A549 (cell line): ENCODE measurements at regions not wholly inside any gene's neighbourhood (a gene's known extent, or its start where the extent isn't known, plus 50 kb on each side); places are given as distances from the start of the nearest gene placed in this dataset.

Experiments
- ATAC-seq, 2 experiments: fragments of 200-7000 bp in 1 of 2; fragments of >200 bp in 1 of 2; cut with Nextera tagmentation in 1 of 2; cut with Tn5 transposase in 1 of 2; 3 replicates each; pipeline versions ENCODE4 v1.8.0 to v1.9.1; 2018 to 2020; ENCODE audit warnings: mild to moderate bottlenecking in 1 of 2, moderate library complexity in 1 of 2
- CTCF ChIA-PET: fragments of 300-600 bp; sonication (Branson Sonifier 250); formaldehyde crosslinking; extraction: SDS; loops from one replicate; lab custom pipeline; 2021; ENCODE audit warnings: antibody characterized with exemption, inconsistent platforms; lab: Yijun Ruan, JAX
- POLR2A ChIA-PET: fragments of 350-600 bp; formaldehyde crosslinking; extraction: SDS; loops from one replicate; lab custom pipeline; 2021; ENCODE audit warnings: antibody characterized with exemption, inconsistent platforms; lab: Yijun Ruan, JAX
- DNase-seq, 2 experiments: peaks; one replicate each; pipeline versions ENCODE4 v3.0.0 to v3.0.0-alpha.2; 2011 to 2016; ENCODE audit warnings: low read depth in 1 of 2, low spot score in 1 of 2
- FAIRE-seq: peaks from 2 replicates; lab custom pipeline; 2011; peaks lifted over from hg19 to GRCh38; lab: Jason Lieb, UNC
- H3K27ac ChIP-seq, 2 experiments: fragments of >200 bp; sonication (Bioruptor Twin); formaldehyde crosslinking; 3 replicates each; pipeline ENCODE4 v1.5.1; 2016 to 2017
- H3K4me1 ChIP-seq: fragments of >200 bp; sonication (Bioruptor Twin); formaldehyde crosslinking; 3 replicates; pipeline ENCODE4 v1.6.1; 2016
- H3K4me2 ChIP-seq: fragments of >200 bp; sonication (Bioruptor Twin); formaldehyde crosslinking; 3 replicates; pipeline ENCODE4 v1.6.1; 2016
- H3K4me3 ChIP-seq: fragments of >200 bp; sonication (Bioruptor Twin); formaldehyde crosslinking; 3 replicates; pipeline ENCODE4 v1.5.1; 2016
- H3K9me3 ChIP-seq: fragments of >200 bp; sonication (Bioruptor Twin); formaldehyde crosslinking; 3 replicates; pipeline ENCODE4 v1.6.1; 2016
- EHF ChIP-seq: fragments of 250-450 bp; sonication (Bioruptor Pico); IDR thresholded peaks from 2 replicates; pipeline ENCODE4 v1.5.0; 2020; ENCODE audit warnings: mild to moderate bottlenecking
- EHMT2 ChIP-seq: fragments of 200-600 bp; sonication (generic); IDR thresholded peaks from 2 replicates; pipeline ENCODE4 v1.6.1; 2016; ENCODE audit warnings: antibody characterized with exemption, low read depth, mild to moderate bottlenecking, moderate library complexity
- EP300 ChIP-seq, 2 experiments: fragments of >200 bp; sonication (Bioruptor Twin); formaldehyde crosslinking; IDR thresholded peaks; 2 replicates in 1 of 2; 3 replicates in 1 of 2; pipeline ENCODE4 v1.6.1; 2016 to 2017
- ESRRA ChIP-seq: fragments of 150-350 bp; IDR thresholded peaks from 2 replicates; pipeline ENCODE4 v1.6.1; 2014; ENCODE audit warnings: mild to moderate bottlenecking, low read length, borderline replicate concordance
- FOXS1 ChIP-seq: fragments of 250-450 bp; sonication (Bioruptor Pico); IDR thresholded peaks from 2 replicates; pipeline ENCODE4 v1.5.0; 2020; ENCODE audit warnings: mild to moderate bottlenecking, moderate library complexity
- GATA3 ChIP-seq: IDR thresholded peaks from 2 replicates; pipeline ENCODE4 v1.6.1; 2012; ENCODE audit warnings: borderline replicate concordance
- HEYL ChIP-seq: fragments of 250-450 bp; sonication (Bioruptor Pico); IDR thresholded peaks from 2 replicates; pipeline ENCODE4 v1.8.0; 2021; ENCODE audit warnings: mild to moderate bottlenecking, moderate library complexity
- HOXA7 ChIP-seq: fragments of 250-450 bp; sonication (Bioruptor Pico); IDR thresholded peaks from 2 replicates; pipeline ENCODE4 v1.5.0; 2020; ENCODE audit warnings: mild to moderate bottlenecking, moderate library complexity
- JUN ChIP-seq, 2 experiments: fragments of >200 bp; sonication (Bioruptor Twin); formaldehyde crosslinking; IDR thresholded peaks; 2 replicates in 1 of 2; 3 replicates in 1 of 2; pipeline ENCODE4 v1.6.1; 2016 to 2017
- KDM5A ChIP-seq: fragments of 200-600 bp; sonication (generic); IDR thresholded peaks from 2 replicates; pipeline ENCODE4 v1.6.1; 2016; ENCODE audit warnings: antibody characterized with exemption, mild to moderate bottlenecking
- MAZ ChIP-seq: fragments of 150-350 bp; IDR thresholded peaks from 2 replicates; pipeline ENCODE4 v1.6.1; 2014; ENCODE audit warnings: antibody characterized with exemption, low read depth, low read length, borderline replicate concordance
- NR3C1 ChIP-seq: fragments of >200 bp; sonication (Bioruptor Twin); formaldehyde crosslinking; IDR thresholded peaks from 3 replicates; pipeline ENCODE4 v1.6.1; 2017
- RAD21 ChIP-seq, 2 experiments: fragments of >200 bp in 1 of 2; sonication (Bioruptor Twin) in 1 of 2; formaldehyde crosslinking in 1 of 2; IDR thresholded peaks in 1 of 2; conservative IDR thresholded peaks in 1 of 2; 2 replicates in 1 of 2; 3 replicates in 1 of 2; pipeline ENCODE4 v1.6.1; 2012 to 2018; ENCODE audit warnings: inconsistent platforms in 1 of 2
- RARB ChIP-seq: fragments of 250-450 bp; sonication (Bioruptor Pico); IDR thresholded peaks from 2 replicates; pipeline ENCODE4 v1.8.0; 2021; ENCODE audit warnings: mild to moderate bottlenecking, moderate library complexity
- RNF2 ChIP-seq: fragments of 200-600 bp; sonication (generic); IDR thresholded peaks from 2 replicates; pipeline ENCODE4 v1.6.1; 2016; ENCODE audit warnings: low read depth, mild to moderate bottlenecking, antibody characterized with exemption, moderate library complexity, borderline replicate concordance
- SREBF2 ChIP-seq: fragments of 450-650 bp; IDR thresholded peaks from 2 replicates; pipeline ENCODE4 v1.6.1; 2014; ENCODE audit warnings: mild to moderate bottlenecking, moderate library complexity
- TFCP2L1 ChIP-seq: fragments of 250-450 bp; sonication (Bioruptor Pico); IDR thresholded peaks from 2 replicates; pipeline ENCODE4 v1.5.0; 2021; ENCODE audit warnings: mild to moderate bottlenecking
- ZC3H11A ChIP-seq: fragments of 450-650 bp; IDR thresholded peaks from 2 replicates; pipeline ENCODE4 v1.6.1; 2014; ENCODE audit warnings: antibody characterized with exemption, mild to moderate bottlenecking
- ZFP36 ChIP-seq: fragments of 450-650 bp; IDR thresholded peaks from 2 replicates; pipeline ENCODE4 v1.6.1; 2014; ENCODE audit warnings: borderline replicate concordance; ENCODE audit not compliant: partially characterized antibody
- WGBS: methylation state at CpG from one replicate; pipeline ENCODE4 v1.1.6; 2017; ENCODE audit errors: missing lambda C conversion rate; 5-methylcytosine and 5-hydroxymethylcytosine counted together
- TF ChIP-seq, protein P1 (sequence below): fragments of 450-650 bp; IDR thresholded peaks from 2 replicates; pipeline ENCODE4 v1.6.1; 2014; ENCODE audit warnings: antibody characterized with exemption
- TF ChIP-seq, protein P2 (sequence below): fragments of 200-600 bp; sonication (generic); IDR thresholded peaks from 2 replicates; pipeline ENCODE4 v1.6.1; 2016; ENCODE audit warnings: antibody characterized with exemption, mild to moderate bottlenecking, moderate library complexity
- TF ChIP-seq, protein P3 (sequence below): fragments of >200 bp; sonication (Bioruptor Twin); formaldehyde crosslinking; IDR thresholded peaks from 2 replicates; pipeline ENCODE4 v1.6.1; 2016
- TF ChIP-seq, protein P4 (sequence below): IDR thresholded peaks from 2 replicates; pipeline ENCODE4 v1.6.1; 2012
- TF ChIP-seq, protein P5 (sequence below): IDR thresholded peaks from 2 replicates; pipeline ENCODE4 v1.6.1; 2012
- TF ChIP-seq, protein P6 (sequence below): fragments of 250-450 bp; sonication (Bioruptor Pico); IDR thresholded peaks from 2 replicates; pipeline ENCODE4 v1.5.0; 2021; ENCODE audit warnings: mild to moderate bottlenecking, moderate library complexity, borderline replicate concordance

DNA sequence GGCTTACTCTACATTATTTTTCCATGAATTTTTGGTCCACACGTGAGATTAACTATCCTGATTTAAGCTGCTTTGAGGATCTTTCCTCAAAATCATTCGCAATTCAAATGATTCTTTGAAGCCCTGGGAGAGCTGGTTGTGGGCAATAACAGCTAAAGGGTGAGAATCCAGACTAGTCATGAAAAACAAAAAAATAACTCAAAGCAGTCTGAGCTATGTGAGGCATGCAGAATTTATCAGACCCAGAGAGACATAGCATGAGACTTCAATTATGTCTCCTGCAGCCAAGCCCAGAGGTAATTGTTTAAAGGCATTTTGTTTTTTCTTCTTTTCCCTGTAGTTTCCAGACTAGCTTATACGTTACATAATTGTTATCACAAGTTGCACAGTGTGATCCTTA, 517.3 kb upstream of the PTCHD4 start:
- FAIRE-seq (no peak), DNase-seq (no peak), ATAC-seq (no peak)
- WGBS = 55% methylated on average over 3 of the region's 3 CpGs
- ChIA-PET POLR2A (no interaction called here), CTCF (no interaction called here)
- Histone ChIP-seq H3K4me2 (no peak overlapping the region), H3K4me3 (no peak overlapping the region), H3K4me1 (no peaks in the 10 kb centered on the region), H3K9me3 (no peaks in the 10 kb centered on the region), H3K27ac (no peak overlapping the region)
- TF ChIP-seq GATA3 = no peak
- TF ChIP-seq SREBF2 = no peak
- TF ChIP-seq JUN (IDR thresholded peaks at IDR 0.05) = no peak
- no peak for TF ChIP-seq RAD21 (conservative IDR thresholded peaks at IDR 0.05 in 1 of 2, IDR thresholded peaks at IDR 0.05 in 1 of 2)
- TF ChIP-seq, protein P1, sequence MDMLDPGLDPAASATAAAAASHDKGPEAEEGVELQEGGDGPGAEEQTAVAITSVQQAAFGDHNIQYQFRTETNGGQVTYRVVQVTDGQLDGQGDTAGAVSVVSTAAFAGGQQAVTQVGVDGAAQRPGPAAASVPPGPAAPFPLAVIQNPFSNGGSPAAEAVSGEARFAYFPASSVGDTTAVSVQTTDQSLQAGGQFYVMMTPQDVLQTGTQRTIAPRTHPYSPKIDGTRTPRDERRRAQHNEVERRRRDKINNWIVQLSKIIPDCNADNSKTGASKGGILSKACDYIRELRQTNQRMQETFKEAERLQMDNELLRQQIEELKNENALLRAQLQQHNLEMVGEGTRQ = no peak
- TF ChIP-seq EP300 (IDR thresholded peaks at IDR 0.05) = no peak
- TF ChIP-seq, protein P2, sequence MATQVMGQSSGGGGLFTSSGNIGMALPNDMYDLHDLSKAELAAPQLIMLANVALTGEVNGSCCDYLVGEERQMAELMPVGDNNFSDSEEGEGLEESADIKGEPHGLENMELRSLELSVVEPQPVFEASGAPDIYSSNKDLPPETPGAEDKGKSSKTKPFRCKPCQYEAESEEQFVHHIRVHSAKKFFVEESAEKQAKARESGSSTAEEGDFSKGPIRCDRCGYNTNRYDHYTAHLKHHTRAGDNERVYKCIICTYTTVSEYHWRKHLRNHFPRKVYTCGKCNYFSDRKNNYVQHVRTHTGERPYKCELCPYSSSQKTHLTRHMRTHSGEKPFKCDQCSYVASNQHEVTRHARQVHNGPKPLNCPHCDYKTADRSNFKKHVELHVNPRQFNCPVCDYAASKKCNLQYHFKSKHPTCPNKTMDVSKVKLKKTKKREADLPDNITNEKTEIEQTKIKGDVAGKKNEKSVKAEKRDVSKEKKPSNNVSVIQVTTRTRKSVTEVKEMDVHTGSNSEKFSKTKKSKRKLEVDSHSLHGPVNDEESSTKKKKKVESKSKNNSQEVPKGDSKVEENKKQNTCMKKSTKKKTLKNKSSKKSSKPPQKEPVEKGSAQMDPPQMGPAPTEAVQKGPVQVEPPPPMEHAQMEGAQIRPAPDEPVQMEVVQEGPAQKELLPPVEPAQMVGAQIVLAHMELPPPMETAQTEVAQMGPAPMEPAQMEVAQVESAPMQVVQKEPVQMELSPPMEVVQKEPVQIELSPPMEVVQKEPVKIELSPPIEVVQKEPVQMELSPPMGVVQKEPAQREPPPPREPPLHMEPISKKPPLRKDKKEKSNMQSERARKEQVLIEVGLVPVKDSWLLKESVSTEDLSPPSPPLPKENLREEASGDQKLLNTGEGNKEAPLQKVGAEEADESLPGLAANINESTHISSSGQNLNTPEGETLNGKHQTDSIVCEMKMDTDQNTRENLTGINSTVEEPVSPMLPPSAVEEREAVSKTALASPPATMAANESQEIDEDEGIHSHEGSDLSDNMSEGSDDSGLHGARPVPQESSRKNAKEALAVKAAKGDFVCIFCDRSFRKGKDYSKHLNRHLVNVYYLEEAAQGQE = no peak
- no peak for TF ChIP-seq RARB (CRISPR knock-in tag)
- no peak for TF ChIP-seq KDM5A
- TF ChIP-seq HEYL (CRISPR knock-in tag) = no peak
- TF ChIP-seq, protein P3, sequence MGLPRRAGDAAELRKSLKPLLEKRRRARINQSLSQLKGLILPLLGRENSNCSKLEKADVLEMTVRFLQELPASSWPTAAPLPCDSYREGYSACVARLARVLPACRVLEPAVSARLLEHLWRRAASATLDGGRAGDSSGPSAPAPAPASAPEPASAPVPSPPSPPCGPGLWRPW = no peak
- no peak for TF ChIP-seq TFCP2L1 (CRISPR knock-in tag)
- no peak for TF ChIP-seq RNF2
- no peak for TF ChIP-seq EHMT2

- H3K4me1 ChIP-seq = no peaks in the 10 kb centered on the region
- H3K4me3 ChIP-seq = no peak overlapping the region
- no peak overlapping the region for H3K4me2 ChIP-seq
- CTCF ChIA-PET = no interaction called here
- TF ChIP-seq SREBF2 (no peak), EHF (no peak), EHMT2 (no peak), ZC3H11A (no peak), MAZ (no peak), FOXS1 (CRISPR knock-in tag) (no peak), HEYL (CRISPR knock-in tag) (no peak), HOXA7 (CRISPR knock-in tag) (no peak), NR3C1 (no peak), ESRRA (no peak), ZFP36 (no peak)
- TF ChIP-seq, protein P4, sequence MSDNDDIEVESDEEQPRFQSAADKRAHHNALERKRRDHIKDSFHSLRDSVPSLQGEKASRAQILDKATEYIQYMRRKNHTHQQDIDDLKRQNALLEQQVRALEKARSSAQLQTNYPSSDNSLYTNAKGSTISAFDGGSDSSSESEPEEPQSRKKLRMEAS = no peak
- TF ChIP-seq, protein P5, sequence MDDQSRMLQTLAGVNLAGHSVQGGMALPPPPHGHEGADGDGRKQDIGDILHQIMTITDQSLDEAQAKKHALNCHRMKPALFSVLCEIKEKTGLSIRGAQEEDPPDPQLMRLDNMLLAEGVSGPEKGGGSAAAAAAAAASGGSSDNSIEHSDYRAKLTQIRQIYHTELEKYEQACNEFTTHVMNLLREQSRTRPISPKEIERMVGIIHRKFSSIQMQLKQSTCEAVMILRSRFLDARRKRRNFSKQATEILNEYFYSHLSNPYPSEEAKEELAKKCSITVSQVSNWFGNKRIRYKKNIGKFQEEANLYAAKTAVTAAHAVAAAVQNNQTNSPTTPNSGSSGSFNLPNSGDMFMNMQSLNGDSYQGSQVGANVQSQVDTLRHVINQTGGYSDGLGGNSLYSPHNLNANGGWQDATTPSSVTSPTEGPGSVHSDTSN = no peak
- TF ChIP-seq, protein P6, sequence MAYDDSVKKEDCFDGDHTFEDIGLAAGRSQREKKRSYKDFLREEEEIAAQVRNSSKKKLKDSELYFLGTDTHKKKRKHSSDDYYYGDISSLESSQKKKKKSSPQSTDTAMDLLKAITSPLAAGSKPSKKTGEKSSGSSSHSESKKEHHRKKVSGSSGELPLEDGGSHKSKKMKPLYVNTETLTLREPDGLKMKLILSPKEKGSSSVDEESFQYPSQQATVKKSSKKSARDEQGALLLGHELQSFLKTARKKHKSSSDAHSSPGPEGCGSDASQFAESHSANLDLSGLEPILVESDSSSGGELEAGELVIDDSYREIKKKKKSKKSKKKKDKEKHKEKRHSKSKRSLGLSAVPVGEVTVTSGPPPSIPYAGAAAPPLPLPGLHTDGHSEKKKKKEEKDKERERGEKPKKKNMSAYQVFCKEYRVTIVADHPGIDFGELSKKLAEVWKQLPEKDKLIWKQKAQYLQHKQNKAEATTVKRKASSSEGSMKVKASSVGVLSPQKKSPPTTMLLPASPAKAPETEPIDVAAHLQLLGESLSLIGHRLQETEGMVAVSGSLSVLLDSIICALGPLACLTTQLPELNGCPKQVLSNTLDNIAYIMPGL = no peak
- TF ChIP-seq, protein P1 = no peak
- TF ChIP-seq, protein P2 = no peak
- FAIRE-seq (no peak), ATAC-seq (no peak), DNase-seq (no peak)
- POLR2A ChIA-PET = no interaction called here
- no peaks in the 10 kb centered on the region for H3K9me3 ChIP-seq
- no peak overlapping the region for H3K27ac ChIP-seq
Measured at GRCh38 chr6:48626421-48626820, 515.4 kb upstream of the PTCHD4 start.
